ENCODE measurements at regions not wholly inside any gene's neighbourhood (a gene's known extent, or its start where the extent isn't known, plus 50 kb on each side); places are given as distances from the start of the nearest gene placed in this dataset.

GRCh38 chr5:15368835-15369234 is 131.1 kb upstream of the FBXL7 start:
- H3K27ac ChIP-seq (ENCODE audit: low read length): no peak overlapping the region
- H3K9ac ChIP-seq (ENCODE audit: low read length): no peak overlapping the region
- no peaks in the 10 kb centered on the region for H3K79me2 ChIP-seq (ENCODE audit: low read length)
- H3F3A ChIP-seq (ENCODE audit: low read length, unreplicated experiment): no peaks in the 10 kb centered on the region
- no peaks in the 10 kb centered on the region for H3K4me1 ChIP-seq (ENCODE audit: insufficient read depth, low read length)
- no peaks in the 10 kb centered on the region for H3K36me3 ChIP-seq (ENCODE audit: low read depth, low read length)
- ATAC-seq (no peak), DNase-seq (no peak)
- H3K4me2 ChIP-seq (ENCODE audit: low read length): no peak overlapping the region
- H3K27me3 ChIP-seq (ENCODE audit: low read length): no peaks in the 10 kb centered on the region
- no peak overlapping the region for H3K4me3 ChIP-seq (ENCODE audit: low read length)
- no peaks in the 10 kb centered on the region for H3K9me2 ChIP-seq (replicated peaks; ENCODE audit: low read length)
- intact Hi-C loops (cut with micrococcal nuclease): no loop called here
- no TSS peak for BruUV-seq (replicated peaks)
- peaks cover 17% of the 10 kb centered on the region for H3K9me3 ChIP-seq (ENCODE audit: low read length)
- CTCF ChIA-PET: no interaction called here
- H2AFZ ChIP-seq (ENCODE audit: low read length): no peak overlapping the region
- no peaks in the 10 kb centered on the region for H4K20me1 ChIP-seq (ENCODE audit: low read length)
- TF ChIP-seq EZH2phosphoT487 (IDR thresholded peaks at IDR 0.05; ENCODE audit: borderline replicate concordance, low read length): no peak
- no peak for TF ChIP-seq EZH2 (IDR thresholded peaks at IDR 0.05; ENCODE audit: low read length, unreplicated experiment)
- TF ChIP-seq, protein P1, sequence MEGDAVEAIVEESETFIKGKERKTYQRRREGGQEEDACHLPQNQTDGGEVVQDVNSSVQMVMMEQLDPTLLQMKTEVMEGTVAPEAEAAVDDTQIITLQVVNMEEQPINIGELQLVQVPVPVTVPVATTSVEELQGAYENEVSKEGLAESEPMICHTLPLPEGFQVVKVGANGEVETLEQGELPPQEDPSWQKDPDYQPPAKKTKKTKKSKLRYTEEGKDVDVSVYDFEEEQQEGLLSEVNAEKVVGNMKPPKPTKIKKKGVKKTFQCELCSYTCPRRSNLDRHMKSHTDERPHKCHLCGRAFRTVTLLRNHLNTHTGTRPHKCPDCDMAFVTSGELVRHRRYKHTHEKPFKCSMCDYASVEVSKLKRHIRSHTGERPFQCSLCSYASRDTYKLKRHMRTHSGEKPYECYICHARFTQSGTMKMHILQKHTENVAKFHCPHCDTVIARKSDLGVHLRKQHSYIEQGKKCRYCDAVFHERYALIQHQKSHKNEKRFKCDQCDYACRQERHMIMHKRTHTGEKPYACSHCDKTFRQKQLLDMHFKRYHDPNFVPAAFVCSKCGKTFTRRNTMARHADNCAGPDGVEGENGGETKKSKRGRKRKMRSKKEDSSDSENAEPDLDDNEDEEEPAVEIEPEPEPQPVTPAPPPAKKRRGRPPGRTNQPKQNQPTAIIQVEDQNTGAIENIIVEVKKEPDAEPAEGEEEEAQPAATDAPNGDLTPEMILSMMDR (conservative IDR thresholded peaks at IDR 0.05; ENCODE audit: low read depth, low read length): no peak
- POLR2A ChIA-PET (ENCODE audit: unreplicated experiment): no interaction called here

DNA sequence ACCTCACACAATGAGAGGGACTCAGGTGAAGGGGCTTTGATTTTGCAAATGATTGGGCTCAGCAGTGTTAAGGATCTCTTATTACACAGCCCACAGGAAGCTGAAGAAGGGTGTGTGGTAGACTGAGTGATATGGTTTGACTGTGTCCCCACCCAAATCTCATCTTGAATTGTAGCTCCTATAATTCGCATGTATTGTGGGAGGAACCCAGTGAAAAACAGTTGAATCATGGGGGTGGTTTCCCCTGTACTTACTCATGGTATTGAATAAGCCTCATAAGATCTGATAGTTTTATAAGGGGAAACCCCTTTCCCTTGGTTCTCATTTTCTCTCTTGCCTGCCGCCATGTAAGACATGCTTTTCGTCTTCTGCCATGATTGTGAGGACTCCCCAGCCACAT is 132.5 kb upstream of the FBXL7 start:
- Histone ChIP-seq H3K27ac (ENCODE audit: low read length) (no peak overlapping the region), H3K9me3 (ENCODE audit: low read length) (peaks cover 17% of the 10 kb centered on the region), H3K9me2 (replicated peaks; ENCODE audit: low read length) (no peaks in the 10 kb centered on the region), H3K9ac (ENCODE audit: low read length) (no peak overlapping the region), H2AFZ (ENCODE audit: low read length) (no peak overlapping the region), H3K4me2 (ENCODE audit: low read length) (no peak overlapping the region), H3K27me3 (ENCODE audit: low read length) (no peaks in the 10 kb centered on the region), H3K36me3 (ENCODE audit: low read depth, low read length) (no peaks in the 10 kb centered on the region), H3F3A (ENCODE audit: low read length, unreplicated experiment) (no peaks in the 10 kb centered on the region), H4K20me1 (ENCODE audit: low read length) (no peaks in the 10 kb centered on the region), H3K79me2 (ENCODE audit: low read length) (no peaks in the 10 kb centered on the region), H3K4me3 (ENCODE audit: low read length) (no peak overlapping the region), H3K4me1 (ENCODE audit: insufficient read depth, low read length) (no peaks in the 10 kb centered on the region)
- ChIA-PET POLR2A (ENCODE audit: unreplicated experiment) (no interaction called here), CTCF (no interaction called here)
- no TSS peak for BruUV-seq (replicated peaks)
- intact Hi-C loops (cut with micrococcal nuclease): no loop called here
- DNase-seq: no peak
- no peak for ATAC-seq
- TF ChIP-seq, protein P1 (conservative IDR thresholded peaks at IDR 0.05; ENCODE audit: low read depth, low read length): no peak
- no peak for TF ChIP-seq EZH2phosphoT487 (IDR thresholded peaks at IDR 0.05; ENCODE audit: borderline replicate concordance, low read length)
- TF ChIP-seq EZH2 (IDR thresholded peaks at IDR 0.05; ENCODE audit: low read length, unreplicated experiment): no peak

DNA sequence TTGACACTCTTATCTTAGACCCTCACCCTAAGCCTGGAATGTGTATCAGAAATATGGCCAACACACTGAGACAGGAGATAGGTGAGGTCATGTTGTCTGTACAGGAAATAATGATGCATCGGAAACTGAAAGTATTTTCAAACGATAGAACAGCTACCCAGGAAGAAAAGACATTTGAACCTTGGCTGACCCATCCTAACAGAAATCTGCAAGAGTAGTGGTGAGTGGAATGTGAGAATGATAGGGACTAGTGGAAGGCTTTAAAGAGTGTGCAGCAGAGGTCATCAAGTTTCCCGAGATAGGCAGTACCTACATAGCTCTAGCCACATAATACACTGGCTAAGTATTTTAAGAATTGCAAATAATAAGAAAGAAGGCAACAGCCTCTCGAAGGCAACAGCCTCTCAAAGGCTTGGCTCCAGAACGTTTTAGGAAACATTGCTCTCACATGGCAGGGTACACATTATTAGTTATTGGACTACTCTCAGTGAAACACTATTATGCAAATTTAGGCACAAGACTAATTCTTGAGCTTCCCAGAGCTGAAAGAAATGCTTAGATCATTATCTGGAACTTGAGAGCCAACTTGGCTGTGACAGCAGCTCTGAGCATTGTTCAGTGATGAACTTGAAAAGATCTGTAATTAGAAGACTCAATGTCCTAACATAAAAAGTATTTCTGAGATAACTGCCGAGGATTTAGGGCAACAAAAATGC is 133.1 kb upstream of the FBXL7 start:
- ChIA-PET POLR2A (ENCODE audit: unreplicated experiment) (no interaction called here), CTCF (no interaction called here)
- Histone ChIP-seq H3K79me2 (ENCODE audit: low read length) (no peaks in the 10 kb centered on the region), H3K36me3 (ENCODE audit: low read depth, low read length) (no peaks in the 10 kb centered on the region), H3K27ac (ENCODE audit: low read length) (no peak overlapping the region), H3K4me2 (ENCODE audit: low read length) (no peak overlapping the region), H4K20me1 (ENCODE audit: low read length) (no peaks in the 10 kb centered on the region), H3F3A (ENCODE audit: low read length, unreplicated experiment) (no peaks in the 10 kb centered on the region), H3K4me3 (ENCODE audit: low read length) (no peak overlapping the region), H3K4me1 (ENCODE audit: insufficient read depth, low read length) (no peaks in the 10 kb centered on the region), H3K27me3 (ENCODE audit: low read length) (no peaks in the 10 kb centered on the region), H3K9me2 (replicated peaks; ENCODE audit: low read length) (no peaks in the 10 kb centered on the region), H3K9me3 (ENCODE audit: low read length) (peaks cover 17% of the 10 kb centered on the region), H2AFZ (ENCODE audit: low read length) (no peak overlapping the region), H3K9ac (ENCODE audit: low read length) (no peak overlapping the region)
- ATAC-seq (no peak), DNase-seq (no peak)
- intact Hi-C loops (cut with micrococcal nuclease): no loop called here
- TF ChIP-seq, protein P1 (conservative IDR thresholded peaks at IDR 0.05; ENCODE audit: low read depth, low read length): no peak
- no peak for TF ChIP-seq EZH2phosphoT487 (IDR thresholded peaks at IDR 0.05; ENCODE audit: borderline replicate concordance, low read length)
- no peak for TF ChIP-seq EZH2 (IDR thresholded peaks at IDR 0.05; ENCODE audit: low read length, unreplicated experiment)
- BruUV-seq (replicated peaks): no TSS peak

Measured in PC-3 (cell line).